H1 (cell line): ENCODE measurements at regions not wholly inside any gene's neighbourhood (a gene's known extent, or its start where the extent isn't known, plus 50 kb on each side); places are given as distances from the start of the nearest gene placed in this dataset.
A peak's percentile ranks its signal among the peaks of the same experiment; 100 is the strongest.

Experiments
- CTCF ChIA-PET: fragments of 300-600 bp; sonication (Branson Sonifier 250); formaldehyde crosslinking; loops from one replicate; lab custom pipeline; 2021; ENCODE audit not compliant: partially characterized antibody; lab: Charles Lee
- POLR2A ChIA-PET: fragments of 300-600 bp; sonication (Branson Sonifier 250); formaldehyde crosslinking; loops from one replicate; lab custom pipeline; 2021; ENCODE audit warnings: inconsistent platforms; ENCODE audit not compliant: partially characterized antibody; lab: Charles Lee
- DNase-seq, 2 experiments: peaks; one replicate each; pipeline versions ENCODE4 v3.0.0 to v3.0.0-alpha.2; 2010 to 2022; ENCODE audit warnings: low spot score in 2 of 2, low read depth in 1 of 2, mixed read lengths in 1 of 2
- FAIRE-seq: peaks from 2 replicates; lab custom pipeline; 2011; peaks lifted over from hg19 to GRCh38; lab: Jason Lieb, UNC
- H2AFZ ChIP-seq: 2 replicates; pipeline ENCODE4 v1.8.1; 2012; ENCODE audit warnings: low read length, inconsistent platforms
- H2AK5ac ChIP-seq: 2 replicates; pipeline ENCODE4 v1.6.1; 2013; ENCODE audit warnings: low read depth, low read length
- H2BK120ac ChIP-seq: replicated peaks from 2 replicates; pipeline ENCODE3; 2013; ENCODE audit warnings: low read depth, low read length, inconsistent platforms
- H2BK12ac ChIP-seq: 2 replicates; pipeline ENCODE4 v1.6.1; 2013; ENCODE audit warnings: low read depth, low read length
- H2BK15ac ChIP-seq: 2 replicates; pipeline ENCODE4 v1.6.1; 2013; ENCODE audit warnings: low read length
- H2BK20ac ChIP-seq: 2 replicates; pipeline ENCODE4 v1.6.1; 2013; ENCODE audit warnings: low read length
- H2BK5ac ChIP-seq: 2 replicates; pipeline ENCODE4 v1.6.1; 2013; ENCODE audit warnings: low read depth, low read length
- H3K14ac ChIP-seq: 2 replicates; pipeline ENCODE4 v1.6.1; 2013; ENCODE audit warnings: inconsistent platforms; ENCODE audit not compliant: insufficient read length
- H3K18ac ChIP-seq: 2 replicates; pipeline ENCODE4 v1.6.1; 2013; ENCODE audit warnings: low read length; ENCODE audit errors: extremely low read depth
- H3K23ac ChIP-seq: 2 replicates; pipeline ENCODE4 v1.6.1; 2013; ENCODE audit warnings: inconsistent platforms; ENCODE audit not compliant: insufficient read length
- H3K23me2 ChIP-seq: 2 replicates; pipeline ENCODE4 v1.6.1; 2013; ENCODE audit warnings: low read depth, low read length
- H3K27ac ChIP-seq: 2 replicates; pipeline ENCODE4 v1.6.1; 2011; ENCODE audit warnings: low read depth, low read length, inconsistent platforms
- H3K27me3 ChIP-seq, 4 experiments: replicated peaks in 1 of 4; 1 replicate in 1 of 4; 2 replicates in 3 of 4; pipeline versions ENCODE4 v1.6.1 to v1.8.1; 2011 to 2013; ENCODE audit warnings: low read length in 3 of 4, mild to moderate bottlenecking in 3 of 4, inconsistent platforms in 2 of 4, mixed read lengths in 2 of 4, moderate library complexity in 1 of 4; ENCODE audit not compliant: control insufficient read depth in 3 of 4, insufficient read depth in 3 of 4; ENCODE audit errors: extremely low read depth in 1 of 4
- H3K36me3 ChIP-seq, 4 experiments: 2 replicates each; pipeline versions ENCODE4 v1.6.1 to v1.8.1; 2011 to 2013; ENCODE audit warnings: mild to moderate bottlenecking in 4 of 4, low read length in 3 of 4, moderate library complexity in 2 of 4, control low read depth in 1 of 4, inconsistent platforms in 1 of 4; ENCODE audit not compliant: insufficient read depth in 4 of 4, control insufficient read depth in 2 of 4
- H3K4ac ChIP-seq: replicated peaks from 2 replicates; pipeline ENCODE3; 2013; ENCODE audit warnings: low read length, low read depth, mixed read lengths, inconsistent platforms; ENCODE audit not compliant: insufficient read length
- H3K4me1 ChIP-seq, 4 experiments: replicated peaks in 1 of 4; 1 replicate in 1 of 4; 2 replicates in 3 of 4; pipeline versions ENCODE4 v1.6.1 to v1.8.1; 2011 to 2013; ENCODE audit warnings: low read length in 3 of 4, inconsistent platforms in 2 of 4, mixed read lengths in 1 of 4; ENCODE audit not compliant: insufficient read depth in 4 of 4, control insufficient read depth in 3 of 4
- H3K4me2 ChIP-seq, 2 experiments: 2 replicates each; pipeline versions ENCODE4 v1.6.1 to v1.8.1; 2011 to 2013; ENCODE audit warnings: low read depth in 2 of 2, low read length in 2 of 2, control low read depth in 1 of 2, inconsistent platforms in 1 of 2, mild to moderate bottlenecking in 1 of 2; ENCODE audit not compliant: insufficient read depth in 1 of 2
- H3K4me3 ChIP-seq, 4 experiments: fragments of 200-600, 300-600 bp in 1 of 4; sonication (generic), shearing (Covaris generic), sonication (Bioruptor Twin) in 1 of 4; 2 replicates each; pipeline versions ENCODE4 v1.5.1 to v1.8.1; 2011 to 2016; ENCODE audit warnings: low read length in 4 of 4, low read depth in 3 of 4, control low read depth in 2 of 4, inconsistent platforms in 2 of 4, mild to moderate bottlenecking in 2 of 4, mixed read lengths in 1 of 4, moderate library complexity in 1 of 4; ENCODE audit not compliant: insufficient read depth in 2 of 4; ENCODE audit errors: extremely low read depth in 1 of 4
- H3K56ac ChIP-seq: replicated peaks from 2 replicates; pipeline ENCODE3; 2013; ENCODE audit warnings: low read depth, mild to moderate bottlenecking, mixed read lengths, low read length, inconsistent platforms; ENCODE audit not compliant: insufficient read length
- H3K79me1 ChIP-seq: 2 replicates; pipeline ENCODE4 v1.6.1; 2013; ENCODE audit warnings: low read depth, low read length, control low read depth
- H3K79me2 ChIP-seq, 2 experiments: 2 replicates each; pipeline versions ENCODE4 v1.6.1 to v1.8.1; 2012 to 2013; ENCODE audit warnings: low read length in 2 of 2, mild to moderate bottlenecking in 2 of 2, inconsistent platforms in 1 of 2; ENCODE audit not compliant: insufficient read depth in 2 of 2, control insufficient read depth in 1 of 2
- H3K9ac ChIP-seq, 4 experiments: replicated peaks in 1 of 4; 1 replicate in 1 of 4; 2 replicates in 3 of 4; pipeline versions ENCODE4 v1.6.1 to v1.8.1; 2011 to 2013; ENCODE audit warnings: low read depth in 3 of 4, low read length in 3 of 4, control low read depth in 2 of 4, mild to moderate bottlenecking in 2 of 4, moderate library complexity in 2 of 4, inconsistent platforms in 1 of 4; ENCODE audit errors: extremely low read depth in 1 of 4
- H3K9me3 ChIP-seq, 2 experiments: 2 replicates each; pipeline versions ENCODE4 v1.6.1 to v1.8.1; 2012 to 2013; ENCODE audit warnings: mild to moderate bottlenecking in 2 of 2, moderate library complexity in 2 of 2, control low read depth in 1 of 2, inconsistent platforms in 1 of 2, low read depth in 1 of 2, low read length in 1 of 2, mixed read lengths in 1 of 2; ENCODE audit not compliant: insufficient read depth in 2 of 2
- H4K20me1 ChIP-seq, 2 experiments: replicated peaks in 1 of 2; 2 replicates each; pipeline versions ENCODE3 to v1.8.1; 2011 to 2013; ENCODE audit warnings: inconsistent platforms in 2 of 2, low read length in 2 of 2, mild to moderate bottlenecking in 1 of 2; ENCODE audit not compliant: insufficient read depth in 2 of 2, control insufficient read depth in 1 of 2
- H4K5ac ChIP-seq: 2 replicates; pipeline ENCODE4 v1.6.1; 2013; ENCODE audit warnings: low read length, low read depth, mixed read lengths, inconsistent platforms; ENCODE audit not compliant: insufficient read length
- H4K8ac ChIP-seq: 2 replicates; pipeline ENCODE4 v1.8.0; 2013; ENCODE audit warnings: mild to moderate bottlenecking, moderate library complexity, low read length, inconsistent platforms; ENCODE audit not compliant: insufficient read depth; ENCODE audit errors: extremely low read depth
- H4K91ac ChIP-seq: replicated peaks from 2 replicates; pipeline ENCODE3; 2013; ENCODE audit warnings: low read length, mixed read lengths, inconsistent platforms; ENCODE audit not compliant: insufficient read length
- JUND ChIP-seq: IDR thresholded peaks from 2 replicates; pipeline ENCODE4 v1.6.1; 2011; ENCODE audit warnings: mild to moderate bottlenecking, improper control_type of control experiment, low read length
- RAD21 ChIP-seq, 2 experiments: IDR thresholded peaks in 1 of 2; conservative IDR thresholded peaks in 1 of 2; 2 replicates each; pipeline ENCODE4 v1.6.1; 2011; ENCODE audit warnings: low read depth in 2 of 2, low read length in 2 of 2, improper control_type of control experiment in 1 of 2, inconsistent platforms in 1 of 2, mild to moderate bottlenecking in 1 of 2, moderate library complexity in 1 of 2
- WGBS, 2 experiments: shearing (Covaris generic) in 1 of 2; methylation state at CpG; one replicate each; pipeline versions ENCODE4 v1.1.6 to v1.1.7; 2013 to 2015; ENCODE audit warnings: low lambda C conversion rate in 2 of 2, mixed read lengths in 2 of 2, inconsistent platforms in 1 of 2, low coverage in 1 of 2, missing lambda C conversion rate in 1 of 2; ENCODE audit not compliant: insufficient replicate concordance in 2 of 2, insufficient coverage in 1 of 2, insufficient read length in 1 of 2; ENCODE audit errors: extremely low coverage in 1 of 2, missing lambda C conversion rate in 1 of 2; 5-methylcytosine and 5-hydroxymethylcytosine counted together

DNA sequence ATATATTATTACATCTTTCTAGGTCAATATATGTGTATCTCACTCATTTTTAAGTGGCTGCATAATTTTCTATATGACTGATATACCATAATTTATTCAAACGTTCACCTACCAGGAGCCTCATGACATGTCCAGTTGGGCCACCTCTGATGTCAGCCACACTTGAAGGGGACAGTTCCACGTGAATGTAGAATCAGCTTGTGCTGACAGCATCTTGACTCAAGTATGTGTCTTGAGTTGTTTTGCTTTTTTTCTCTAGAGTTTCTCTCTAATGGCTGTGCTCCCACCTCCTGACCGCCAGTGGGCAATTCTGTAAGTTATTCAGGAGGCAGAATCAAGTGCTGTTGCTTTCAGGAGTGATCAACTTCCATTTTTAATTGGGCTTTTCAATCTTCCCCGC lies 237.9 kb downstream of the NFKBIZ start:
- Histone ChIP-seq H3K4me3 (no peak overlapping the region), H3K18ac (no peak overlapping the region), H3K14ac (no peak overlapping the region), H2BK5ac (no peak overlapping the region), H4K20me1 (no peaks in the 10 kb centered on the region), H2BK20ac (no peak overlapping the region), H3K4me2 (no peak overlapping the region), H2BK120ac (no peak overlapping the region), H4K5ac (no peak overlapping the region), H2AFZ (0 out of 2 replicates have a peak overlapping the region, but pooled peaks have one; percentile 31), H3K23me2 (no peaks in the 10 kb centered on the region), H2AK5ac (no peak overlapping the region), H3K27ac (no peak overlapping the region), H3K9ac (no peak overlapping the region), H2BK15ac (no peak overlapping the region), H2BK12ac (no peak overlapping the region), H3K4ac (no peak overlapping the region), H3K56ac (no peak overlapping the region), H3K27me3 (peaks cover 0 to 1% (median 0%) of the 10 kb centered on the region in 4 experiments; a peak in 1 of 7 replicates), H4K91ac (no peak overlapping the region), H3K4me1 (no peaks in the 10 kb centered on the region), H3K36me3 (no peaks in the 10 kb centered on the region), H3K79me2 (no peaks in the 10 kb centered on the region), H3K79me1 (no peaks in the 10 kb centered on the region), H4K8ac (no peak overlapping the region), H3K9me3 (no peaks in the 10 kb centered on the region), H3K23ac (no peak overlapping the region)
- FAIRE-seq (no peak), DNase-seq (no peak)
- 92% methylated on average over 4 of the region's 4 CpGs; no CpG with 5 or more reads in 1 of the 2 experiments for WGBS, 2 experiments
- ChIA-PET CTCF (no interaction called here), POLR2A (no interaction called here)
- TF ChIP-seq JUND (no peak), RAD21 (IDR thresholded peaks at IDR 0.05 in 1 of 2, conservative IDR thresholded peaks at IDR 0.05 in 1 of 2; ENCODE audit: low read depth in 2 of 2, low read length in 2 of 2) (peak in 1 of 2 experiments; percentile 18; a peak in 1 of 4 replicates)
